ENCODE measurements at regions not wholly inside any gene's neighbourhood (a gene's known extent, or its start where the extent isn't known, plus 50 kb on each side); places are given as distances from the start of the nearest gene placed in this dataset.

DNA sequence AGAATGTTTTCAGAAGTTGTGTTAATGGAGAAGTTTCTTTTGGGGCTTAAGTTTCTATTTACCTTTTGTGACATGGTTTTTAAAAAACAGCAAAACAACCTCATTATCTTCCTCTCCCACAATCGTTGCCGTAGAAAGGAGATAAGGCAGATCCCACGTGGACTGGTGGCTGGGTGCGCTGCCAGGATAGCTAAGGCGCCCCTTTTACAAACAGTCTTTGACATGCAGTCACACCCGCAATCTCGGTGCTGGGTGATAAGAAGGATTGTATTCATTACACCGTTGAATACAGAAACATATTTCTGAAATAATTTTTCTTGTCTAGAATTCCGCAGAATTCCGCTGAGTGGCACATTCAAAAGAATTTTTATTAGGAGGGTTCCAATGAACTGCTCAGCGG, 271.1 kb downstream of the UQCRFS1 start:
- Histone ChIP-seq H3K36me3 (ENCODE audit: control insufficient read depth in 2 of 2, extremely low read depth in 1 of 2, insufficient read depth in 2 of 2, low read length in 2 of 2) (no peaks in the 10 kb centered on the region), H3K4me3 (replicated peaks in 1 of 3; ENCODE audit: insufficient read depth in 1 of 3, low read depth in 1 of 3, low read length in 3 of 3) (no peak overlapping the region), H3K9me3 (replicated peaks; ENCODE audit: control insufficient read depth, insufficient read depth, low read length) (peaks cover 2% of the 10 kb centered on the region), H3K27me3 (ENCODE audit: control insufficient read depth in 2 of 2, insufficient read depth in 2 of 2, low read length in 2 of 2) (no peaks in the 10 kb centered on the region), H3K4me1 (ENCODE audit: control insufficient read depth, extremely low read depth, insufficient read depth, low read length) (no peaks in the 10 kb centered on the region), H3K27ac (ENCODE audit: insufficient read depth, low read depth, low read length) (no peak overlapping the region), H3K9ac (replicated peaks; ENCODE audit: extremely low read depth, insufficient read depth, low read length) (no peak overlapping the region), H3K9me1 (replicated peaks; ENCODE audit: control insufficient read depth, extremely low read depth, insufficient read depth, low read length) (no peaks in the 10 kb centered on the region), H3K4me2 (ENCODE audit: insufficient read depth, low read length) (no peak overlapping the region), H4K20me1 (replicated peaks; ENCODE audit: control insufficient read depth, extremely low read depth, insufficient read depth, low read length) (no peaks in the 10 kb centered on the region), H3K79me2 (ENCODE audit: control insufficient read depth, insufficient read depth, low read length) (no peaks in the 10 kb centered on the region), H2AFZ (ENCODE audit: low read depth, low read length) (no peak overlapping the region)
- DNase-seq (ENCODE audit: low read depth, low spot score) (no peak), FAIRE-seq (no peak)
- TF ChIP-seq POLR2A (IDR thresholded peaks at IDR 0.05; ENCODE audit: low read depth, low read length) (no peak), JUN (IDR thresholded peaks at IDR 0.05; ENCODE audit: borderline replicate concordance, insufficient read depth, insufficient read length, low read depth) (no peak), FOS (IDR thresholded peaks at IDR 0.05; ENCODE audit: borderline replicate concordance, insufficient read depth, low read length) (no peak), POLR2AphosphoS5 (IDR thresholded peaks at IDR 0.05; ENCODE audit: insufficient read depth, low read depth, low read length) (no peak), GATA2 (IDR thresholded peaks at IDR 0.05; ENCODE audit: insufficient read depth, insufficient read length, low read depth, low read length) (no peak)
- TF ChIP-seq, protein P1, sequence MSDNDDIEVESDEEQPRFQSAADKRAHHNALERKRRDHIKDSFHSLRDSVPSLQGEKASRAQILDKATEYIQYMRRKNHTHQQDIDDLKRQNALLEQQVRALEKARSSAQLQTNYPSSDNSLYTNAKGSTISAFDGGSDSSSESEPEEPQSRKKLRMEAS (IDR thresholded peaks at IDR 0.05; ENCODE audit: insufficient read depth, insufficient read length): no peak
- ChIA-PET CTCF (no interaction called here), POLR2A (no interaction called here)
- intact Hi-C loops (cut with micrococcal nuclease) (no loop called here), dilution Hi-C loops (cut with MboI; ENCODE audit: extremely low pct_ligation_motif_present, low sequenced_read_pairs) (no loop called here)
- BruUV-seq (replicated peaks): no TSS peak

DNA sequence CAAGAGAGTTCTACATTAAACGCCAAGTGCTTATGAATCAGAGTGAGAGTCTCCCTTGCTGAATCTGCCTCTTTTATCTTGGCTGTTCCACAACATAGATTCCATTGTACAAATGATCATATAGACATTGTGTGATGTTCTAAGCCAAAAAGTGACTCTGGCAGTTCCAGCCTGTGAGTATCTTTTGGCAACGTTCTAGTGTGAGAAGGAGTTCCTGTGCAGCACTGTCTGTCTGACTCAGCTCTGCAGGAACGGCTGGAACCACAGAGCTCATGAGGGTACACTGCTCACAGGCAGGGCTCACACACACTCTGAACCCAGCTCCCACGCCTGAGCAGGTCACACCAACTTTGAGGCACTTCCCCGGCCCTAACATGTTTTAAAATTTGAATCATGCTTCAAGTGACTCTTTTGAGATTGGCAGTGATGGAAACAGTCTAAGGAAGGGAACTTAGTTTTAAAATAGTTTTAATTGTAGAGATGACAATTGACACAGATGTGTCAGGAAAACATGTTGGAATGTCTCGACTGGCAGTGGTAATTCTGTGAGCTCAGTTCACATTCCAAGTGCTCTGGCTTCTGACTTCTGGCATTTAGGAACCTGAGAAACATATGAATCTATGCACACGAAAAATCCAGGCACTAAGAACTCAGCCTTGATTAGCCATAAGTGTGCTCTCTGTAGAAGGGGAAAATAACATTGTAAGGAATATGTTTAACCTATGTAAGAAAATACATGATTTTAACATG, 272.0 kb downstream of the UQCRFS1 start:
- FAIRE-seq: no peak
- no TSS peak for BruUV-seq (replicated peaks)
- H3K27ac ChIP-seq (ENCODE audit: insufficient read depth, low read depth, low read length): no peak overlapping the region

More for the DNA sequence above, 272.0 kb downstream of the UQCRFS1 start:
- H3K4me2 ChIP-seq (ENCODE audit: insufficient read depth, low read length): no peak overlapping the region
- H3K9me1 ChIP-seq (replicated peaks; ENCODE audit: control insufficient read depth, extremely low read depth, insufficient read depth, low read length): no peaks in the 10 kb centered on the region
- no peaks in the 10 kb centered on the region for H3K36me3 ChIP-seq (ENCODE audit: control insufficient read depth in 2 of 2, extremely low read depth in 1 of 2, insufficient read depth in 2 of 2, low read length in 2 of 2)
- H3K27me3 ChIP-seq (ENCODE audit: control insufficient read depth in 2 of 2, insufficient read depth in 2 of 2, low read length in 2 of 2): no peaks in the 10 kb centered on the region
- H3K79me2 ChIP-seq (ENCODE audit: control insufficient read depth, insufficient read depth, low read length): no peaks in the 10 kb centered on the region
- POLR2A ChIA-PET: no interaction called here
- no peak overlapping the region for H3K9ac ChIP-seq (replicated peaks; ENCODE audit: extremely low read depth, insufficient read depth, low read length)
- peaks cover 2% of the 10 kb centered on the region for H3K9me3 ChIP-seq (replicated peaks; ENCODE audit: control insufficient read depth, insufficient read depth, low read length)
- dilution Hi-C loops (cut with MboI; ENCODE audit: extremely low pct_ligation_motif_present, low sequenced_read_pairs) (no loop called here), intact Hi-C loops (cut with micrococcal nuclease) (no loop called here)
- TF ChIP-seq JUN (IDR thresholded peaks at IDR 0.05; ENCODE audit: borderline replicate concordance, insufficient read depth, insufficient read length, low read depth) (no peak), POLR2A (IDR thresholded peaks at IDR 0.05; ENCODE audit: low read depth, low read length) (no peak), GATA2 (IDR thresholded peaks at IDR 0.05; ENCODE audit: insufficient read depth, insufficient read length, low read depth, low read length) (no peak), POLR2AphosphoS5 (IDR thresholded peaks at IDR 0.05; ENCODE audit: insufficient read depth, low read depth, low read length) (no peak), EZH2 (IDR thresholded peaks at IDR 0.05; ENCODE audit: borderline replicate concordance, low read depth, low read length, severe bottlenecking) (no peak), MYC (IDR thresholded peaks at IDR 0.05; ENCODE audit: low read depth, low read length) (no peak), FOS (IDR thresholded peaks at IDR 0.05; ENCODE audit: borderline replicate concordance, insufficient read depth, low read length) (no peak)
- TF ChIP-seq, protein P2, sequence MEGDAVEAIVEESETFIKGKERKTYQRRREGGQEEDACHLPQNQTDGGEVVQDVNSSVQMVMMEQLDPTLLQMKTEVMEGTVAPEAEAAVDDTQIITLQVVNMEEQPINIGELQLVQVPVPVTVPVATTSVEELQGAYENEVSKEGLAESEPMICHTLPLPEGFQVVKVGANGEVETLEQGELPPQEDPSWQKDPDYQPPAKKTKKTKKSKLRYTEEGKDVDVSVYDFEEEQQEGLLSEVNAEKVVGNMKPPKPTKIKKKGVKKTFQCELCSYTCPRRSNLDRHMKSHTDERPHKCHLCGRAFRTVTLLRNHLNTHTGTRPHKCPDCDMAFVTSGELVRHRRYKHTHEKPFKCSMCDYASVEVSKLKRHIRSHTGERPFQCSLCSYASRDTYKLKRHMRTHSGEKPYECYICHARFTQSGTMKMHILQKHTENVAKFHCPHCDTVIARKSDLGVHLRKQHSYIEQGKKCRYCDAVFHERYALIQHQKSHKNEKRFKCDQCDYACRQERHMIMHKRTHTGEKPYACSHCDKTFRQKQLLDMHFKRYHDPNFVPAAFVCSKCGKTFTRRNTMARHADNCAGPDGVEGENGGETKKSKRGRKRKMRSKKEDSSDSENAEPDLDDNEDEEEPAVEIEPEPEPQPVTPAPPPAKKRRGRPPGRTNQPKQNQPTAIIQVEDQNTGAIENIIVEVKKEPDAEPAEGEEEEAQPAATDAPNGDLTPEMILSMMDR (IDR thresholded peaks at IDR 0.05; ENCODE audit: extremely low read depth in 1 of 2, insufficient read depth in 1 of 2, low read depth in 1 of 2, low read length in 2 of 2): no peak
- TF ChIP-seq, protein P1 (IDR thresholded peaks at IDR 0.05; ENCODE audit: insufficient read depth, insufficient read length): no peak
- no peak overlapping the region for H2AFZ ChIP-seq (ENCODE audit: low read depth, low read length)
- no peaks in the 10 kb centered on the region for H4K20me1 ChIP-seq (replicated peaks; ENCODE audit: control insufficient read depth, extremely low read depth, insufficient read depth, low read length)
- H3K4me3 ChIP-seq (replicated peaks in 1 of 3; ENCODE audit: insufficient read depth in 1 of 3, low read depth in 1 of 3, low read length in 3 of 3): no peak overlapping the region
- no peak for DNase-seq (ENCODE audit: low read depth, low spot score)
- H3K4me1 ChIP-seq (ENCODE audit: control insufficient read depth, extremely low read depth, insufficient read depth, low read length): no peaks in the 10 kb centered on the region
- CTCF ChIA-PET: no interaction called here

All from endothelial cell of umbilical vein (primary cell).